ENCODE measurements at regions not wholly inside any gene's neighbourhood (a gene's known extent, or its start where the extent isn't known, plus 50 kb on each side); places are given as distances from the start of the nearest gene placed in this dataset.

GRCh38 chr4:4670869-4671268 is 129.0 kb upstream of the STX18 start:
- Mint-ChIP-seq H3K9me3 (peaks cover 2% of the 10 kb centered on the region), H3K4me3 (no peak overlapping the region), H3K27me3 (ENCODE audit: low read depth) (peaks cover 4% of the 10 kb centered on the region), H3K4me1 (peaks cover 48% of the 10 kb centered on the region), H3K27ac (ENCODE audit: unreplicated experiment) (no peak overlapping the region), H3K36me3 (ENCODE audit: low read depth) (no peaks in the 10 kb centered on the region)
- DNase-seq (ENCODE audit: low read depth, low spot score): no peak
- no peak for TF ChIP-seq CTCF (conservative IDR thresholded peaks at IDR 0.05)

- Mint-ChIP-seq H3K27me3 (ENCODE audit: low read depth) (peaks cover 4% of the 10 kb centered on the region), H3K27ac (ENCODE audit: unreplicated experiment) (no peak overlapping the region), H3K4me1 (peaks cover 46% of the 10 kb centered on the region), H3K36me3 (ENCODE audit: low read depth) (no peaks in the 10 kb centered on the region), H3K9me3 (peaks cover 2% of the 10 kb centered on the region), H3K4me3 (no peak overlapping the region)
- DNase-seq (ENCODE audit: low read depth, low spot score): no peak
- no peak for TF ChIP-seq CTCF (conservative IDR thresholded peaks at IDR 0.05)
Measured at GRCh38 chr4:4668355-4669210, 126.7 kb upstream of the STX18 start.

GRCh38 chr4:4667622-4668081 is 125.8 kb upstream of the STX18 start:
- no peak for DNase-seq (ENCODE audit: low read depth, low spot score)

GRCh38 chr4:4666693-4667621 is 125.1 kb upstream of the STX18 start:
- Mint-ChIP-seq H3K4me1 (peaks cover 37% of the 10 kb centered on the region), H3K27me3 (ENCODE audit: low read depth) (peaks cover 2% of the 10 kb centered on the region), H3K27ac (ENCODE audit: unreplicated experiment) (peak overlapping the region; percentile 62), H3K36me3 (ENCODE audit: low read depth) (no peaks in the 10 kb centered on the region), H3K9me3 (no peaks in the 10 kb centered on the region), H3K4me3 (peak overlapping the region; percentile 81)
- DNase-seq (ENCODE audit: low read depth, low spot score): no peak
- TF ChIP-seq CTCF (conservative IDR thresholded peaks at IDR 0.05): no peak

More at GRCh38 chr4:4667622-4668081, 125.8 kb upstream of the STX18 start:
- no peak overlapping the region for H3K4me3 Mint-ChIP-seq
- H3K36me3 Mint-ChIP-seq (ENCODE audit: low read depth): no peaks in the 10 kb centered on the region
- TF ChIP-seq CTCF (conservative IDR thresholded peaks at IDR 0.05): no peak
- H3K27ac Mint-ChIP-seq (ENCODE audit: unreplicated experiment): no peak overlapping the region
- peaks cover 2% of the 10 kb centered on the region for H3K27me3 Mint-ChIP-seq (ENCODE audit: low read depth)
- no peaks in the 10 kb centered on the region for H3K9me3 Mint-ChIP-seq
- peaks cover 37% of the 10 kb centered on the region for H3K4me1 Mint-ChIP-seq

- Mint-ChIP-seq H3K4me3 (no peak overlapping the region), H3K4me1 (peaks cover 37% of the 10 kb centered on the region)
Measured at GRCh38 chr4:4666187-4666586, 124.3 kb upstream of the STX18 start.

More at GRCh38 chr4:4666187-4666586, 124.3 kb upstream of the STX18 start:
- H3K9me3 Mint-ChIP-seq: no peaks in the 10 kb centered on the region
- no peak for DNase-seq (ENCODE audit: low read depth, low spot score)
- no peaks in the 10 kb centered on the region for H3K36me3 Mint-ChIP-seq (ENCODE audit: low read depth)
- H3K27me3 Mint-ChIP-seq (ENCODE audit: low read depth): peaks cover 2% of the 10 kb centered on the region
- TF ChIP-seq CTCF (conservative IDR thresholded peaks at IDR 0.05): no peak
- H3K27ac Mint-ChIP-seq (ENCODE audit: unreplicated experiment): no peak overlapping the region

Data from neural crest cell (in vitro differentiated cells).